ENCODE measurements at regions not wholly inside any gene's neighbourhood (a gene's known extent, or its start where the extent isn't known, plus 50 kb on each side); places are given as distances from the start of the nearest gene placed in this dataset.

DNA sequence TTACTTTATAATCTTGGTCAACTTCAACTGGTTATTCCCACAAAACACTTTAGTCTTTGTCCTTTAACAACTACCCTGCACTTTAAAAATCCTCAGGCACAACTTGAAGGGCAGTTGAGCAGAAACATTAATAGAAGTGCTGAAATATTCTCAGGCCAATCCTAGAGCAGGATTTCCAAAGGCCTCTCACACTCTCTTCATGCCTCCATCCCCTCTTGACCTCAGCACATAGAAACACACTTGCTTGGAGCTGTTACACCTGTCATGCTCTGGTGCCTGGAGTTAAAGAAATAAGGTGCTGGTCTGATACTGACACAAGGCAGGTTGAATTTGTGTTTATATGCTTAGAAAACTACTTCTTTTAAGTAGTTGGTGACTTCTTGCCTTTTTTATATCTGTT is 618.8 kb upstream of the POU3F2 start:
- H3K4me1 ChIP-seq = no peaks in the 10 kb centered on the region
- no peak overlapping the region for H3K27ac ChIP-seq
- H3K9me3 ChIP-seq = no peaks in the 10 kb centered on the region
- intact Hi-C loops (cut with DNase I) = no loop called here
- no peaks in the 10 kb centered on the region for H3K36me3 ChIP-seq
- no peak for DNase-seq
- no peaks in the 10 kb centered on the region for H3K27me3 ChIP-seq
- TF ChIP-seq EP300 (IDR thresholded peaks at IDR 0.05) = no peak
- TF ChIP-seq, protein P1, sequence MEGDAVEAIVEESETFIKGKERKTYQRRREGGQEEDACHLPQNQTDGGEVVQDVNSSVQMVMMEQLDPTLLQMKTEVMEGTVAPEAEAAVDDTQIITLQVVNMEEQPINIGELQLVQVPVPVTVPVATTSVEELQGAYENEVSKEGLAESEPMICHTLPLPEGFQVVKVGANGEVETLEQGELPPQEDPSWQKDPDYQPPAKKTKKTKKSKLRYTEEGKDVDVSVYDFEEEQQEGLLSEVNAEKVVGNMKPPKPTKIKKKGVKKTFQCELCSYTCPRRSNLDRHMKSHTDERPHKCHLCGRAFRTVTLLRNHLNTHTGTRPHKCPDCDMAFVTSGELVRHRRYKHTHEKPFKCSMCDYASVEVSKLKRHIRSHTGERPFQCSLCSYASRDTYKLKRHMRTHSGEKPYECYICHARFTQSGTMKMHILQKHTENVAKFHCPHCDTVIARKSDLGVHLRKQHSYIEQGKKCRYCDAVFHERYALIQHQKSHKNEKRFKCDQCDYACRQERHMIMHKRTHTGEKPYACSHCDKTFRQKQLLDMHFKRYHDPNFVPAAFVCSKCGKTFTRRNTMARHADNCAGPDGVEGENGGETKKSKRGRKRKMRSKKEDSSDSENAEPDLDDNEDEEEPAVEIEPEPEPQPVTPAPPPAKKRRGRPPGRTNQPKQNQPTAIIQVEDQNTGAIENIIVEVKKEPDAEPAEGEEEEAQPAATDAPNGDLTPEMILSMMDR (IDR thresholded peaks at IDR 0.05) = no peak
- TF ChIP-seq POLR2A (IDR thresholded peaks at IDR 0.05) = no peak
- no peak for TF ChIP-seq POLR2AphosphoS5 (IDR thresholded peaks at IDR 0.05)
- no peak overlapping the region for H3K4me3 ChIP-seq

DNA sequence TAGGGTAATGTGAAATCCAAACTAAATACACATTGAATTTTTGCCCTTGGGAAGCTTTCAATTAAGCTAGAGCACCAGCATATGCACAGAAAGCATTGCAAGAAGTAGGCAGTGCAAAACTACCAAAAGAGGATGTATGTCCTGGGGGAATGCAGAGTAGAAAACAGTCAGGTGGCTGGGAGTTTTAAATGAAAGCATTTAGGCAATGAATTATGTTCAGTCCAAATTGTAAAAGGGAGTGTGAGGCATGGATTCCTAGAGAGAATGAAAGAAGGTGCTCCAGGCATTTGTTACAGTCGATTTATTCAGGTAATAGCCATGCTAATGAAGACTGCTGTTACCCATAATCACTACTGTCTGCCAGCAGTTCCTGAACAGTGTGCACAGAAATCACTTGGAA is 604.1 kb upstream of the POU3F2 start:
- intact Hi-C loops (cut with DNase I) = no loop called here
- Histone ChIP-seq H3K9me3 (peaks cover 0 to 3% (median 0%) of the 10 kb centered on the region in 4 donors), H3K27me3 (no peaks in the 10 kb centered on the region), H3K36me3 (no peaks in the 10 kb centered on the region), H3K4me1 (no peaks in the 10 kb centered on the region), H3K27ac (no peak overlapping the region), H3K4me3 (no peak overlapping the region)
- no peak for DNase-seq
- WGBS, 2 donors = 29 to 81% methylated on average over 1 of the region's 1 CpG
- TF ChIP-seq, protein P1 (IDR thresholded peaks at IDR 0.05) = no peak
- TF ChIP-seq POLR2A (IDR thresholded peaks at IDR 0.05) (no peak), POLR2AphosphoS5 (IDR thresholded peaks at IDR 0.05) (no peak), EP300 (IDR thresholded peaks at IDR 0.05) (no peak)

- Histone ChIP-seq H3K4me3 (no peak overlapping the region), H3K9me3 (peaks cover 0 to 3% (median 0%) of the 10 kb centered on the region in 4 donors), H3K27ac (no peak overlapping the region), H3K4me1 (no peaks in the 10 kb centered on the region), H3K27me3 (no peaks in the 10 kb centered on the region), H3K36me3 (no peaks in the 10 kb centered on the region)
- TF ChIP-seq, protein P1 (IDR thresholded peaks at IDR 0.05) = no peak
- no peak for TF ChIP-seq POLR2AphosphoS5 (IDR thresholded peaks at IDR 0.05)
- no peak for TF ChIP-seq EP300 (IDR thresholded peaks at IDR 0.05)
- TF ChIP-seq POLR2A (IDR thresholded peaks at IDR 0.05) = no peak
- WGBS, 2 donors = 60 to 73% methylated on average over 3 of the region's 3 CpGs
- DNase-seq = no peak
- intact Hi-C loops (cut with DNase I) = no loop called here
Measured at GRCh38 chr6:98239057-98239456, 595.3 kb upstream of the POU3F2 start.

DNA sequence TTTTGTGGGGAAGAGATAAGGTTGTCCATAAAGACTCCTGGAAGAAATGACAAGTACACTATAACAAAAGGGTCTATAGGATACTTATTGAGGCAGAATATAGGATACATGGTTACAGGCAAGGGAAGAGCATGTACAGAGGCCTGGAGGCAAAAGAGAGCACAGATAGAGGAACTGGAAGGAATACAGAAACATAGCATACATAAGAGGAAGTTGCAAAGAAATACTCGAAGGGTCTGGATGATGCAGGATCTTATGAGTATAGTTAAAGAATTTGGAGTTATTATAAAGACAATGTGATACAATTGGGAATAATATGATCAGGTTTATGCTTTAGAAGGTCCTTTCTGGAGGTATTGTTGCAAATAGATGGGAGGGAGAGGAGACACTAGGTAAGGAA is 592.7 kb upstream of the POU3F2 start:
- Histone ChIP-seq H3K36me3 (no peaks in the 10 kb centered on the region), H3K4me1 (no peaks in the 10 kb centered on the region), H3K4me3 (no peak overlapping the region), H3K9me3 (no peaks in the 10 kb centered on the region), H3K27ac (no peak overlapping the region), H3K27me3 (no peaks in the 10 kb centered on the region)
- DNase-seq = no peak
- no peak for TF ChIP-seq EP300 (IDR thresholded peaks at IDR 0.05)
- no peak for TF ChIP-seq POLR2A (IDR thresholded peaks at IDR 0.05)
- TF ChIP-seq, protein P1 (IDR thresholded peaks at IDR 0.05) = no peak
- TF ChIP-seq POLR2AphosphoS5 (IDR thresholded peaks at IDR 0.05) = no peak
- intact Hi-C loops (cut with DNase I) = no loop called here
- 47 to 72% methylated on average over 1 of the region's 1 CpG for WGBS, 2 donors

DNA sequence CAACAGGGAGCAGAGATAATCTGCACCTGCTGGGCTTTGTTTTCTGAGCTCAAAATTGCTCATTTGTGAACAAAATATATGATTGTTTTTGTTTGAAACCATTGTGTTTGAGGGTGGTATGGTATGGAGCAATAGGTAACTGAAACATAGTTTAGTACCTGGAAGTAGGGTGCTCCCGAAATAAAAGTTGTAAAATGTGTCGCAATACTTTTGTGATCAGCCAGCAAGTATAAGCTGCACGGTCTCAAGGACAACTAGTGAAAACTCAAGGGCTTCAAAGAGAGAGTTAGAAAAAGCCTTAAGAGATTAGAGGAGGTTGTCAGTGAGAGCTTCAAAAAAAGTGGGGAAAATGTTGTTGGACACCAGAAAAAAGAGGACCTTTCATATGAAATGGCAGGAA is 579.8 kb upstream of the POU3F2 start:
- intact Hi-C loops (cut with DNase I) = no loop called here
- no peaks in the 10 kb centered on the region for H3K4me1 ChIP-seq
- no peaks in the 10 kb centered on the region for H3K9me3 ChIP-seq
- TF ChIP-seq EP300 (IDR thresholded peaks at IDR 0.05) (no peak), POLR2AphosphoS5 (IDR thresholded peaks at IDR 0.05) (no peak), POLR2A (IDR thresholded peaks at IDR 0.05) (no peak)
- TF ChIP-seq, protein P1 (IDR thresholded peaks at IDR 0.05) = no peak
- no peak for DNase-seq
- WGBS, 2 donors = 39 to 76% methylated on average over 3 of the region's 3 CpGs
- no peak overlapping the region for H3K27ac ChIP-seq
- no peaks in the 10 kb centered on the region for H3K27me3 ChIP-seq
- H3K36me3 ChIP-seq = no peaks in the 10 kb centered on the region
- no peak overlapping the region for H3K4me3 ChIP-seq

All from sigmoid colon (tissue), 6 donors.